Ureter (tissue), 1 donor: ENCODE measurements at regions not wholly inside any gene's neighbourhood (a gene's known extent, or its start where the extent isn't known, plus 50 kb on each side); places are given as distances from the start of the nearest gene placed in this dataset.

ENCODE experiments used
- DNase-seq: peaks from one replicate; pipeline ENCODE4 v3.0.0-alpha.2; 2020; ENCODE audit warnings: low spot score
- donor health status: DM: yes; HTN: yes; CAD: no.

DNA sequence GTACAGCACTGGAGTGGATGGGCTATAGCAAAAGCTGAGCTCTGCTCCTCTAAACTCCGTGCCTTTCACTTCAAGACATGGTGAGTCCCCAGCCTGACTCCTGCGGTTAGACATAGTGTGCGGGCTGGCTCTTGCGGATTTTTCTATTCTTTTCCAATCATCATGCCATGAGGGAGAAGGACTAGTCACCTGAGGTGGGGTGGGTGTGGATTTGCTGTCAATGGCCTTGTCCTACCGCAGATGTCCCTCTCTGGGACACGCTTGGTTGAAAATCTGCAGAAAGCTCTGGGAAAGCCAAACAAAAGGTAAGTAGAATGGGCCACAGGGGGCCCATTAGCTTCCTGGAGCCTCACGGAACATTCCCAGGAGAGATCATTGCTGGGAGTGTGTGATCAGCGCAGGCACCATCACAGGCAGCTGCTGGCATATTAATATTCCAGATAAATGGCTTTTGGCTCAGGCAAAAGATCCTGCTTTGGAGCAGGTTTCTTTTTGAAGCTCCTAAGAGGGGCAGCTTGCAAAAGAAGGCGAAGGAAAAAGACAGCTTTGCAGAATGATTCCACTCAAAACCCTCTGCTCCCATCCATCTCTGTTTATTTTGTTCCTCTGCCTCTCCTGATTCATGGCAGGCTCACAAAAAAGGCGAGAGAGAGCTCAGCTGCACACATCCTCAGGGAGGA lies 509.0 kb upstream of the ZMIZ1 start:
- no peak for DNase-seq

DNA sequence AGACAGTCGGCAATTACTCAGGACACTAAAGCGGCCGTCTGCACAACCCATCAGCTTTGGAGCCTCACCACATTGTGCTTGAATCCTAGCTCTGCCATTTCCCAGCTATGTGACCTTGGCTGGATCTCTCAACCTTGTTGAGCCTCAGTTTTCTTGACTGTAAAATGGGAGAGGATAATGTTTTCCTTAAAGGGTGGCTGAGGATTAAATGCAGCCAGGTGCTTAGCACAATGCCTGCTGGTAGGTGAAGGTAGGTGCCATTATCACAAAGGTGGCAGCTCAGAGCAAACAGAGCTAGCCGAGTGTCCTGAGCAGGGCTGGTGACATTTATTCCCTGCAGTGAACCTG lies 508.5 kb upstream of the ZMIZ1 start:
- DNase-seq, result no peak

DNA sequence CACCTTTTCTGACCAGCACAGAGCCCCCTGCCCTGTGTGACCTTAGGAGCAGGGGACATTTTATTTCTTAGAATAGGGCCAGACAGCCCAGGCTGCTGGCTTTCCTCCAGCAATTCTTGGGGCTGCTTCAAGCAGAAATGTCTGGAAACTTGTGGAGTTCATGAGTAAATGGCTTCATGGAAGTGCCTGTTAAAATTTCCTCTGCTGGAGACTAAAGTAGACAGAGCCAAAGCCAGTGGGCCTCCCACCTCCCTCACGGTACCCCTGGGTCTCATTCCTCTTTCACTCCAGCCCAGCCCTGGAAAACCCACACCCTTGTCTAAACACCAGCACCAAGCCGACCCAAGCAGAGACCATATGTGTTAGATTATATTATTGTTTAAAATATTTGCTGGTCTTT lies 505.5 kb upstream of the ZMIZ1 start:
- no peak for DNase-seq

DNA sequence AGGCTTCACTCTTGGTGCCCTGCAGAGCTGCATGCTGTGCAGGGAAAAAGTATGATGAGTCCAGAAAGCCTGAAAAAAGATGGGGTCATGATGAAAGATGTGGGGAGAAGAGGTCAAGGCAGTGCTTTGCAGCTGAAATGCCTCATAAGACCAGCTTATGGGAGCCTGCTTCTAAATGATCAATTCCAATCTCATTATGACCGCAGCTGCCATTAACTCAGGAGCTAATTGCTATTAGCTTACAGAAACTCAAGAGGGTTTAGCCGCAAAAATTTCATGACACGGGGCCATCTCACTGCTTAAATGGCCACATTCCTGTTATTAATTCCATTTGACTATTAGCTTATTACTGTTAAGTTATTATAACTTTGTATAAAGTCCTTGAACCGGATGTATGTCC lies 502.9 kb upstream of the ZMIZ1 start:
- no peak for DNase-seq

DNA sequence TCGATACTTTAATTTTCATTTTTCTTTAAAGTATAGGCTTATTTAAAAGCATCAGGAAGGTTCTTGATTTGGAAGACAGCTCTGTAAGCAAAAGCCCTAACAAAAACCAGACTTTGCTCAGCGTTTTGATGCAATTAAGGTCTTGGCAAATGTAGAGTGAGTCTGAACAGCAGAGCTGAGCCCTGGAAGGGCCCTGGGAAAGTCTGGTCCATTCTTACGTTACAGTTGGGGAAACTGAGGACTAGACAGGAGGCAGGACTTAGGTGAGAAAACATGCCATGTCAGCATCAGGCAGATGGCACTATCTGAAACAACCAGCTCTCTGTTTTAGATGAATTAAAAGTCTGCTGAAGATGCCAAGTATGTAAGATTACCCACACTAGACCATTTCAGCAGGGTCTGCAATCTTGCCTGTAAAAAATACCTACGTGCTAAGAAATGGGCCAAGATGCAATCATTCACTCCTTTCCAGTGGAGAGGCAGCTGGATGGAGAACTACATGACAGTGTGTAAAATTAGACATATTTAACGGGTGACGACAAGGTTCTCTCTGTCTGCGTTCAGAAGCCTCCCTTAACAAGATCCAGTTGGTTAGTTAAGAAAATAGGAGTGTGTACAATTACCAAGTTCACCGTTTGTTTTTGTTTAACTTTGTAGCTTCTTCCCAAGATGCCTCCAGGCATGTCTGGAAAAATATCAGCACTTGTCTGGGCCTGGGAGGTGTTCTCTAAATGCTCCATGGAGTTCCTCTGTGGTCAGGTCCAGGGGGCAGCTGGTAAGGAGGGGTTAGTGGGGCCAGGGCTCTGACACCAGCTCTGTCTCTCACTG lies 502.3 kb upstream of the ZMIZ1 start:
- DNase-seq, result no peak

DNA sequence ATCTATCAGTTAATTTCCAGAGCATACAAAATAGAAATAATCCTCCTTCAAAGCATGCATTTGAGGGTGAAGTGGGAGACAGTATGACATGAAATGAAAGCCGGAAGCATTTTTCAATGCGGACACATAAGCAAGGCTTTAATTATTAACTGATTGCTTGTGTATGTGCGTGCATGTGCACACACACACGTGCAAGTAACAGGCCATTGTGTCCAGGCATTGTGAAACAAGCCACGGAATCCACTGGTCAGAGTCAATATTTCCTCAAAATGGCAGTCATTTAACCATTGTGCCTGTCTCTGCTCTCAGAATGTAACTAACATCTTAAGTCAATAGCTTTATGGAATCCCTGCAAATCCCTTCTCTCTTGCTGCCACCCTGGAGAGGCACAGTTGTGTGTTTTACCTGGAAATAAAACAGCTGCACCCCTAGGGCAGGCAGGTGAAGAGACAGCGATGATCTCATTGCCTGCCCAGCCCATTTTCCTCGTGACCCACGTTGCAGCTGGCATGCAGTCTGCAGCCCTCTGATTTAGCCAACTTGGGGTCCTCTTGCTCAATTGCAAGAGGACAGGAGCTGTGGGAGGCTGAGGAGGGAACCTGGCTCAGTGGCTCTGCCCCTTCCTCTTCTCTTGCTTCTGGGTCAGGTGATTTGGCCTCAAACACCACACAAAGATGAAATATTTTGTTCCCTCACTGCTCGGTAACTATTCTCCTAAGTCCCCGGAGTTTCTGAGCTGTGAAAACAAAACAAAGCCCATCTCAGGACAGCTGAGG lies 500.9 kb upstream of the ZMIZ1 start:
- no peak for DNase-seq

DNA sequence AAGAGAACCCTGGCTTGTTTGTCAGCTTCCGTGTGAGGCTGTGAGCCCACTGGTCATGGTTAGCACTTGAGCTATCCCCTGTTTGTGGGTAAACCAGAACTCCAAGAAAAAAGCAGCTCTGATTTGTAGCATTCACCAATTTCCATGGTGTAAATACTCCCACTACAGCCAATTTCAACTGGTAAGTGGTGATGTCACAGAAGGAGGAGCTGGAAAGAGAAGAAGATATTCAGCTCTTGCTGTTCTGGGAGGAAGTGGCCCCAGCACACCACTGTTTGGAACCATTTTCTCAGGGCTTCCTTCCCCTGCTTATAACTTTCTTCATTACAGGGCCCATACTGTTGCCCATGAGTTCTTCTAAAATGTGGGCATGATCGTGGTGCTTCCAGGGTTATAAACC lies 500.1 kb upstream of the ZMIZ1 start:
- no peak for DNase-seq

DNA sequence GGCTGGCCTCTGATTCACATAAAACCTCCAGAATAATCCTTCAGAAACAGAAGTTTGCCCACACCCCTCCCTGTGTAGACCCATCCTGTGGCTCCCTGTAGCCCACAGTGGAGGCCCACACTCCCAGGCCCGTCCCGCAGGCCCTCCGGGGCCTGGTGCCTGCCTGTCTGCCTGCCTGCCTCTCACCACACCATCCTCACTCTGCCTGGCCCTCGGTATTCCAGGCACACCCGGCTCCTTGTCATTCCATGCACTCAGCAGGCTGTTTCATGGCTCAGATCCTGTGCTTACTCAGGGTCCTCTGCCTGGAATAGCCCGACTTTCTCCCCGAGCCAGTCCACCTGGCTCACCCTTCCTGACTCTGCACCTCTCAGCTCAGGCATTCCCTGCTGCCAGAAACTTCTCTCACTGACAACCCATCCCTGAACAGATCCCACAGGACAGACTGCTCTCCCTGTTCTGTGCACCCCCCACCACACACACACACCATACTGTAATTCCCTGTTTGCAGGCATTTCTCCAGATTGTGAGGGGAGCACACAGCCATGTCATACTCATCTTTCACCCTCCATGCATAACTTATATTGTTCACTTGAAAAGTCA lies 498.0 kb upstream of the ZMIZ1 start:
- DNase-seq, result no peak

DNA sequence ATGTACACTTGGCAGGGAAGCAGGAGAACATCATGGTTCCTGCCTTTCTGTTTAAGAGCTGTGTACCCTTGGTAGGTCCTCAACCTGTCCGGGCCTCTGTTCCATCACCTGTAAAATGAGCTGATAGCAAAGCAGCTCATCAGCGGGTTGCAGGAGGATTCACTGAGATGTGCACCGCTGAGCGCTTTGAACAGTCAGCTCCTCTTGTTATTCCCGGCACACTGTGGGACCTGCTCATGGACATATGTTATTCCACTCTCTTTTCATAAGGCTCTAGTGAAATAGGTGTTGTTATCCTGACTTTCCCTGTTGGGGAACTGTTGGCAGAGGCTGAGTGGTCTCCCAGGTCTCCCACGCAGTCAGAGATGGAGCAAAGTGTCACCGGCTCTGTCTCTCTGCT lies 497.5 kb upstream of the ZMIZ1 start:
- no peak for DNase-seq

DNA sequence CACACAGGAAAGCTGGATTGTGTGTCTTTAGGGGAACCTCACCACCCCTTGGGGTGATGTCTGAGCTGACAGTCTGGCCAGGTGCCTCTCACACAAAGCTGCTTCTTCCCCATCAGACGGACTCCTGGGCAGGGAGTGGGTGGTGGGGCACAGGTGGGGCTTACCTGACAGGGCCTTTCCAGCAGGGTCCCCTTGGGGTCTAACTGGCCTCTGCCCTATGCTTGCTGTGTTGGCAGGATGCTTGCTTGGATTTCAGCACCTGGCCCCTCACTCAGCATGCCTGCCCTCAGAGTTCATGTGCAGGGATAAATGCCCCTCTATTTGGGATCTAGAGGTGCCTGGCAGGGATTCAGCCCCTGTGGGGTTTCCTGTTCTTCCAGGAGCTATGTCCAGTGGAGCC lies 496.9 kb upstream of the ZMIZ1 start:
- DNase-seq, result no peak

DNA sequence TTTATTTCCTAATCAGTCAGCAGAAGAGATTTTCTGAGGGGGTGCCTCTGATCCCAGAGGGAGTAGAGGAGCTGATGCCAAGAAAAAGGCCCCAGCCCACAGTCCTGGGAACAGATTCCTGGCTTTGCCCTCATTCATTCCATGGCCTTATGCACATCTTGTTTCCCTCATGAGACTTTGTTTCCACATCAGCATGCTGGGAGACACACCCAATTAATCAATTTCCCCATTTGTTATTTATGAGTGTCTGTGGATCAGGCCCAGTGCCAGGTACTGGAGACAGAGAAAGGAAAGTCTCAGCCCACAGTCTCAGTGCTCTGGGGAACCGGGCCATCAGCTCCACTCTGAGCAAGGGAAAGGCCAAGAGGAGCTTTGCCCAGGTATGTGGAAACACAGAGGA lies 496.2 kb upstream of the ZMIZ1 start:
- no peak for DNase-seq

DNA sequence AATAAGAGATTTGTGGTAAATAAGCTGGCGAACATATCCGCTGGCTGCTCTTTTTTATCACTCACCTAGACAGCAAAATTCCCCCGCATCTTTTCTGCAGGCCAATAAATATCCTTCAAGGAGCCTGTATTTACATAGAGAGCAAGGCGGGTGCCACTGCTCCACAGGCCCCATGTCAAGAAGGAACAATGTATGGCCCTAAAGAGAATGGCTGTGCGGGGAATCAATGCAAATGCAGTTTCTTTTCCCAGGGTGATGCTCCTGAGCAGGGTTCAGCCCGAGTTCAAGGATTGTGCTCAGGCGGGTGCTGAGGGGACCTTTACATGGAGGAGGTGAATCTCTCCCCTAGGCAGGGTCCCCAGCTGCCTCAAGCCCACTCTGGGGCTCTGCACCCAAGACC lies 494.2 kb upstream of the ZMIZ1 start:
- DNase-seq, result no peak

DNA sequence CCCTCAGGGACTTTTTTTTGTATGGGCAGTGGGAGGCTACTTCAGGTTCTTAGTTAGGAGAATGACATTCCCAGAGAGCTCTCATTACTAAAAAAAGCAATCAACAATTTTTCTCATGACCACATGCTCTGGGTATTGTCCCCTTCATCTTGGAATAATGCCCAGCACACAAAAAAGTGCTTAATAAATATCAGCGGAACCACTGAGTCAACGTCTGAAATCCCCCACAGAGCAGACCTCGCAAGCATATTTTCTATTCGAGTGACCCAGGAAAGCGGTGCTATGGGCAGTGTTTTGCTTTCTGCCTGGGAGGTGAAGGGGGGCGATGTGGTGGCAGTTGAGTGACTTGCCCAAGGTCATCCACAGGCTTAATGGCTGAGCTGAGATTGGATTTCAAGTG lies 493.4 kb upstream of the ZMIZ1 start:
- no peak for DNase-seq

DNA sequence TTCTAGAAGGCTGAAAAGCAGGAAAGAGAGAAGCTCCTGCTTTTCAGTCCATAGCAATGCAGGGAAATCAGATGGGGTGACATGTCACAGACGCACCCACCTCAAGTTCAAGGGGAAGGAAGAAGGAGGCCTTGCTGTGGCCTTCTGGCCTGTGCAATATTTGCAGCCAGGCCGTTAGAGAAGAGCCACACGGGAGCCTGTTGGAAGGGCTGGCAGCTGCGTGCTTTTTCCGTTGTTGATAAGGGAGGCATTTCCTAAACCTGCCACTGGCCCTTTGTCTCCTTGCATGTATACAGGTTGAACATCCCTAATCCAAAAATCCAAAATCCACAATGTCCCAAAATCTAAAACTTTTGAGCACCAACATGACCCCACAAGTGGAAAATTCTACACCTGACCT lies 492.5 kb upstream of the ZMIZ1 start:
- no peak for DNase-seq

DNA sequence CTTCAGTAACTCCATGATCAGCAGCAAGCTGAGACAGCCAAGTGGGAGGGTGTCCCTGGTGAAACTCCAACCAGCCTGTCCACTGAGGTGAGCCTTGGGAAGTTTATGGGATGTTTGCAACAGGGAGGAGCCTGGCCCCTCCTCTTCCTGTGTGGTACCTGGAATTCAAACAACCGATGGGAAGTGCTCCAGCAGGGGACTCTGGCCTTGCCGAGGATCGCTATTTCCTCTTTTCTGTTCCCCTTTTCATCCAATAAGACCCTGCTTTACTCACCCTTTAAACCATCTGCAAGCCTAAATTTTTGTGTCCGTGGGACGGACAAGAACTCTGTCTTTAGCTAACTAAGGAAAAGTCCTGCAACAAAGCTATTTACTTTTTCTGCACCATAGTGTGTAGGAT lies 491.1 kb upstream of the ZMIZ1 start:
- no peak for DNase-seq

DNA sequence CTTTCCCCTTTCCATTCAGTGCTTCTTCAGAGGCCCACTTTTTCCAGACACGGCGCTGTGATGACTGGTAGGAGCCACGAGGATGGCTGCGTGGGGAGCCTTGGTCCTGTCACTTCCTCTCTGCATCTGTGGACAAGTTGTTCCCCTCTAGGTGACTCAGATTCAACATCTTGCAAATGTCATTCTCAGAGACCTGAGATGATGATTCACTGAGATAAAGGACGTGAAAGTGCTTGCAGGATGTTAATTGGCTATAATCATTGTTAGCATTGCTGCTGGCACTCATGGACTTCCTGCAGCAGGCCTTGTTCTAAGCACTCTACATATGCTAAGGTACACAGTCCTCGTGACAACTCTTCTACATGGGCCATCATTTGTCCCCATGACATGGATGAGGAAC lies 489.8 kb upstream of the ZMIZ1 start:
- DNase-seq, result no peak

DNA sequence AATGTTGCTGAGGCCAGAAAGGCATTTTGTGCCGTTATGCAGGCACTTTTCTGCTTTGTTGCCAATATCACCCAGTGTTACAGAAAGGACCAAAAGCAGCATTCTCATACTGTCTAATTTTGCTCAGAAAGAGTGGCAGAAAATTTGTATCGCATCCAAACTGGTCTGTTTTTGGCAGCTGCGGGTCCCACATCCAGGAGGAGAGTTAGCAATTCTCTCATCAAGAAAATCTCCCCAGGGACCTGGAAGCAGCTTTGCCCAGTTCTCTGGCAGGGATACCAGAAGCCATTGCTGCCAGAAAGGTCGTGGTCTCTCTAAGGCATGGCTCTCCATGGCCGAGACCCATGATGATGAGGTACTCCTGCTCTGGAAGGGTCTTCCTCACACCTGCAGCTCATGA lies 489.2 kb upstream of the ZMIZ1 start:
- no peak for DNase-seq

DNA sequence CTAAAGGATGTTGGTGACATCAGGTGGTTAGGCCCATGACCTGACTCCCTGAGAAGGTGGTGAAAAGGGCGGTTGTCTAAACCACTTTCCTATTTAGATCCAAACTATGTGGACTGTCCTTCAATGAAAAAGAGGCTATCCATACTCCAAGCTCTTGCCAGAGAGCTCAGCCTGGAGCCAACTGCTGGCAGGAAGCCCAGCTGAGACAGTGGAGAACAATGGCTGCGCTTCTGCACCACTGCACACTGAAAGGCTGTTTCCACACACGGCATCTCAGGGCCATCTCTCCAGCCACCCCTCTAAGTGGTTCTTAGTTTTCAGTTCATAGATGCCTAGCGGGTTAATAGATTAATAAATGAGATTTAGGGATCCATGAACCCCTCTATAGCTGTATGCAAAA lies 488.8 kb upstream of the ZMIZ1 start:
- no peak for DNase-seq

DNA sequence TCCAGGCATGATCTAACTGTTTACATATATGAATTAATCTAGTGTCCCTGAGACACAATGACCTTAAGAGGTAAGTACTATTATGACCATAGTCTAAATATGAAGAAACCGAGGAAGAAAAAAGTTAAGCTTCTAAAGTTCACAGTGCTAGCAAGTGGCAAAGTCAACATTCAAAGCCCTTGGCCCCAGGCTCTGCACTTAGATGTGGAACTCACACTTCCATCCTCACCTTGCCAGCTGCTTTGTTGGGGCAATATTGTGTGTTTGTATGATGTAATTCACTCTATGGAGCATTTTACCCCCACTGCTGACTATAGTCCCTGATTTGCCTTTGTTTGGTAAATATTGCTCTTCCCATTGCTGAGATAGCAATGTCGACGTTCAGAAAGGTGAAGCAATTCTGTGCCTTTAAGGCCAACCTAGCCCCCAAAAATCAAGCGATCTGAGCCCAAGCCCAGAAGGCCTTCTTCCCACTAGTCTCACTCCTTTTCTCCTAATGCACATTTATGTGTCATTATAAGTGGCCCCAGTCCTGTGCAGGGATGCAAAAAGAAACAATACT lies 487.6 kb upstream of the ZMIZ1 start:
- no peak for DNase-seq

DNA sequence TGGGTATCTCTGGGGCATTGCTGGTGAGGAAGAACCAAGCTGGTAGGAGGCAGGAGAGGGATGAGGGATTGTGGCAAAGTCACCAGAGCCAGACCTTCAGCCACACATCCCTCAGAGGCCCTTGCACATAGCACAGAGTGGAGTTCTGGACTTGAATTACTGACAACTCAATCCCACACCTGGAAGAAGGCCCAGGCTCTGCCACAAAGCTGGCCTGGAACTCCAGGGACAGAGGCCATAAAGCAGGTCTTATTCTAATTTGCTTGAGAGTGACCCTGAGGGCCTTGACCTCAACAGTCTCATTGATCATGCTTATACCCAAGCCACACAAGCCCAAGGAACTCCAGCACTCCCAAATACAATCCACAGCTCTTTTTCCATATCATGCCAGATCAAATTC lies 486.2 kb upstream of the ZMIZ1 start:
- DNase-seq, result no peak

DNA sequence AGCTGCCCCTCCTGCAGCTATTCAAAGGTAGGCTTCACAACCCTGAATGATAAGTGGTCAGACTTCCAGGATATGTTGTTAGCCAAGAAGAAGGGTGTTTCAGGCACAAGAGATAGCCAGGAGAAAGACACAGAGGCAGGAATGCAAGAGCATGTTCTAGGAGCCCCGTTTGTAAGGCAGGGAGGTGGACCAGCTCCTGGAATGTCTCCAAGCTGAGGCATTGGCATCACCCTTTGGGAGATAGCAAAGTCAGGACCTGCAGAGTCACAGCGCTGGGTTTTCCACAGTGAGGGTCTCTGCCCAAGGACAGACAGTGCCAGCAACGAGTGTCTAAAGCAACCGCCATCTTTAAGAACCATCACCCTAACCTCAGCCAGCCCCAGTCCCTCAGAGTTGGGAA lies 484.5 kb upstream of the ZMIZ1 start:
- DNase-seq, result peak; percentile 42

DNA sequence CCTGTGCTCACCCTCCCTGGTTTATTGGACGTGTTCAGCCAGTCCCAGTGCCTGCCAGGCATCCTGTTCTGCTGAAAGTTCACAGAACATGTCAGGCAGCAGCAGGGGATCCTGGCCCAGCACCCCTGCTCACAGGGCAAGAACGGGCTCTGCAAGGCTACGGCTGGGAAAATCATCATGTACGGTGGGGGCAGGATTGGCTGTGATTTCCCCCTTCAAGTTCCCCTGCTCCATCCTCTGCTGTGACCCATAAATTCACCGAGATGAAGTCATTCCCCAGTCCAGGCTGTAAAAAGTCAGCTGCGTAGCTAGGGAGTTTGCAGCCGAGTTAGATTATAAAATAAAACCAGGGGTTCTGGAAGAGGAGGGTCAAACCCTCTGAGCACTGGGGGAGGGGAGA lies 484.1 kb upstream of the ZMIZ1 start:
- DNase-seq, result peak; percentile 44
